ENCODE measurements at regions not wholly inside any gene's neighbourhood (a gene's known extent, or its start where the extent isn't known, plus 50 kb on each side); places are given as distances from the start of the nearest gene placed in this dataset.

DNA sequence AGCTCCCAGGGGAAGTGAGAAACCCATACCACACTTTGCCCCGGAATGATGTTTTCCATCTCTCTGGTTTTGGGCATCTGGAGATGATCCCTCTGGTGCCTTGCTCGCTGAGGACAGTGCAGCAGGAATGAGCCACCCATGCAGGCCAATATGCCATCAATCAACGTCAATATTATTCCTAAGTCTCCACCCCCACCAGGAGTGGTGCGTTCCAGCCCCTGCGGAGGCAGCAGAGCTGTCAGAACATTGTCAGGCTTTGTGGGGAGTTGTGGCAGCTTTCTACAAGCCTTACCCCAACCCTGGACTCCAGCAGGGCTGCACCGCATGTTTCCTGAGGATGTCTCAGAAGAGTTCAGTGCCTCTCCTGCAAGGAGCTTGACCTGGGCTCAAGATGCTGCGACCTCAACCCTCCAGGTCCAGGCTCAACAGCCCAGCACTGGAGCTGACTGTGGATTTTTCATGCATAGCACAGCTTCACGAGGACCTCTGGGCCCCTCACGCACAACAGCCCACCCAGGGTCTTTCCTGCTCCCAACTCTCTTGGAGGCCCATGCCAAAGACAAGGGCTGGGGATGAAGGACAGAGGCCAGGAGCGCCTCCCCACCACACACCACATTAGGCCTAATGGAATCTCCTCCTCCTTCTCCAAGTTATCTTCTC is 67.5 kb downstream of the PSMG1 start:
- Histone ChIP-seq H3K4me1 (replicated peaks) (no peaks in the 10 kb centered on the region), H3K27me3 (replicated peaks; ENCODE audit: insufficient read depth) (no peaks in the 10 kb centered on the region), H3K4me3 (no peak overlapping the region), H3K27ac (no peak overlapping the region), H3K9me3 (no peaks in the 10 kb centered on the region), H3K36me3 (no peaks in the 10 kb centered on the region)
- no peak for DNase-seq (ENCODE audit: low spot score)
- intact Hi-C loops (cut with DNase I) = no loop called here
- TF ChIP-seq POLR2A (IDR thresholded peaks at IDR 0.05) (no peak), POLR2AphosphoS5 (IDR thresholded peaks at IDR 0.05) (no peak)
- TF ChIP-seq, protein P1, sequence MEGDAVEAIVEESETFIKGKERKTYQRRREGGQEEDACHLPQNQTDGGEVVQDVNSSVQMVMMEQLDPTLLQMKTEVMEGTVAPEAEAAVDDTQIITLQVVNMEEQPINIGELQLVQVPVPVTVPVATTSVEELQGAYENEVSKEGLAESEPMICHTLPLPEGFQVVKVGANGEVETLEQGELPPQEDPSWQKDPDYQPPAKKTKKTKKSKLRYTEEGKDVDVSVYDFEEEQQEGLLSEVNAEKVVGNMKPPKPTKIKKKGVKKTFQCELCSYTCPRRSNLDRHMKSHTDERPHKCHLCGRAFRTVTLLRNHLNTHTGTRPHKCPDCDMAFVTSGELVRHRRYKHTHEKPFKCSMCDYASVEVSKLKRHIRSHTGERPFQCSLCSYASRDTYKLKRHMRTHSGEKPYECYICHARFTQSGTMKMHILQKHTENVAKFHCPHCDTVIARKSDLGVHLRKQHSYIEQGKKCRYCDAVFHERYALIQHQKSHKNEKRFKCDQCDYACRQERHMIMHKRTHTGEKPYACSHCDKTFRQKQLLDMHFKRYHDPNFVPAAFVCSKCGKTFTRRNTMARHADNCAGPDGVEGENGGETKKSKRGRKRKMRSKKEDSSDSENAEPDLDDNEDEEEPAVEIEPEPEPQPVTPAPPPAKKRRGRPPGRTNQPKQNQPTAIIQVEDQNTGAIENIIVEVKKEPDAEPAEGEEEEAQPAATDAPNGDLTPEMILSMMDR (IDR thresholded peaks at IDR 0.05) = no peak
- WGBS = 85% methylated on average over 10 of the region's 10 CpGs

DNA sequence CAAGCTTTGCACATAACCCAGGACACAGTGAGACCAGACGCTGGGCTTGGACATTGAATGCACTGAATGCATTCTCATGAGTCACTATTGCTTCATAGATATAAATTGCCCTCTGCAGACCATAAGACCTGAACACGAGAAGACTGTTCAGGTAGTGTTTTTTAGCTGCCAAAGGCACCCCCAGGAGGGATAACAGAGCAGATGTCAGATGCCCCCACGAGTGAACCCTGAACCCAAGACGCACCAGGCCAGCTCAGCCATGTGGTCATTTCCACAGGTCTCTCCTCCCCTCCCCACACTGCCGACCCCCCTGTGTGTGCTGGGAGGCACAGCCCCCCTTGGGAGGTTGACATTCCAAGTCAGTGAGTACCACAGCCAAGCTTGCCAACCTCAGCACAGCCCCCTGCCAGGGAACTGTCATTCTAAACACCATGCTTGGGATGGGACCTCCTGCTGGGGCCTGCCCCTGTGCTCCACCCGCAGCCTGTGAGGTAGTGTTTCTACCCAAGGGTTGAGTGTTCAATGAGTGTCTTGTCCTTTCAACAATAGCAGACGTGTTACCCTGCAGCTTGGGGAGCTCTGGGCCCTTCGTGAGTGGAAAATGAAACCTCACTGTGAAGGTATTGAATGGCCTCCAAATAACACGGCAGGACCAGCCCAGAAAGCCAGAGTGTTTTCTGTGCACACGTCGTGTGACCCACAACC is 68.2 kb downstream of the PSMG1 start:
- TF ChIP-seq POLR2A (IDR thresholded peaks at IDR 0.05) (no peak), POLR2AphosphoS5 (IDR thresholded peaks at IDR 0.05) (no peak)

DNA sequence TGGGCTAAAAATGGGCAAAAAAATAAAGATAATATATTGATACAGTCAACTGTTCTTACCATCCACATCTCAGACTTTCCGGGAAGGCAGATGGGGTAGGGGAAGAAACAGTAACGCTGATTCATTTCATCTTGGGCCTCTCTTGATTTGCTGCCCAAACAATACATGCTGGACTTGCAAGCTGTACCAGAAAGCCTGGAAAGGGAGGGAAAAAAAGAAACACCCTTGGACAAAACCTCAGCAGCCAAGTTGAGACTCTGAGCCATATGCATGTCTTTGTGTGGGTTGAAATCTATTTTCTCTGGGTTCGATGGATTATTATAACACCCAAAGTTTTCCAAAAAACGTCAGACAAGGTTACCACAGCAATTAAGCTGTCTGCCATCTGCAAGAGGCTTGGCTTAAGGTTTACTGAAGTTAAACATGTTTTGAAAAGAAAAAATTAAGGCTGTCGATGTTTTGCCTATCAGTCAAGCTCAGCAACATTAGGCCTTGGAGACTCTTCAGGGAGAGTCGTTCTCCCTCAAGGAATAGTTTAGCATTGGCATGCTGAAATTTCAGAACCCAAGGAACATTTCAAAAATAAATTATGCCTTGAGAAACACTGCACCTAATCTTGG is 71.2 kb downstream of the PSMG1 start:
- no peak overlapping the region for H3K27ac ChIP-seq
- intact Hi-C loops (cut with DNase I) = no loop called here

More for the DNA sequence above, 68.2 kb downstream of the PSMG1 start:
- no peak for DNase-seq (ENCODE audit: low spot score)
- Histone ChIP-seq H3K4me1 (replicated peaks) (no peaks in the 10 kb centered on the region), H3K36me3 (no peaks in the 10 kb centered on the region), H3K27me3 (replicated peaks; ENCODE audit: insufficient read depth) (no peaks in the 10 kb centered on the region), H3K27ac (no peak overlapping the region), H3K9me3 (no peaks in the 10 kb centered on the region), H3K4me3 (no peak overlapping the region)
- WGBS = 54% methylated on average over 11 of the region's 11 CpGs
- intact Hi-C loops (cut with DNase I) = no loop called here

DNA sequence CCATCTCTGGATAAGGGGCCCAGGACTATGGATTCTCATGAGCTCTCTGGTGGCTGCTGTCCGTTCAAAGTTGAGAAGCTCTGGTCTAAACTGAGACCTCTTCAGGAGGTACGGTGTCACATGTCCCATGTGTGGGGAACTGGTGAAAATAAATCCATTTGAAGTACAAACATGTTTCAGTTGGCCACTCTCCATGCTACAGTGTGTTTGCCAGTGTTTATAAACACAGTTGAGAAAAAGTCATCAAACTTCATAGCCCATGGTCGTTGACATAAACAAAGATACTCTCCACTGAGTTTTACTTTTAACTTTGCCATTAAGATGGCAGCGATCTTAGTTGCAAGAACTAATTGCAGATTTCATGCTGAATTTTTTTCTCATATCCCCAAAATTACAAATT is 72.8 kb downstream of the PSMG1 start:
- Histone ChIP-seq H3K4me1 (replicated peaks) (no peaks in the 10 kb centered on the region), H3K9me3 (no peaks in the 10 kb centered on the region), H3K27me3 (replicated peaks; ENCODE audit: insufficient read depth) (no peaks in the 10 kb centered on the region), H3K36me3 (no peaks in the 10 kb centered on the region), H3K4me3 (no peak overlapping the region), H3K27ac (no peak overlapping the region)
- DNase-seq (ENCODE audit: low spot score) = no peak
- intact Hi-C loops (cut with DNase I) = no loop called here
- WGBS = 67% methylated on average over 4 of the region's 4 CpGs
- TF ChIP-seq, protein P1 (IDR thresholded peaks at IDR 0.05) = no peak
- TF ChIP-seq POLR2A (IDR thresholded peaks at IDR 0.05) = no peak
- TF ChIP-seq POLR2AphosphoS5 (IDR thresholded peaks at IDR 0.05) = no peak

More for the DNA sequence above, 71.2 kb downstream of the PSMG1 start:
- no peaks in the 10 kb centered on the region for H3K36me3 ChIP-seq
- no peaks in the 10 kb centered on the region for H3K4me1 ChIP-seq (replicated peaks)
- H3K27me3 ChIP-seq (replicated peaks; ENCODE audit: insufficient read depth) = no peaks in the 10 kb centered on the region
- H3K4me3 ChIP-seq = no peak overlapping the region
- no peak for TF ChIP-seq POLR2AphosphoS5 (IDR thresholded peaks at IDR 0.05)
- TF ChIP-seq, protein P1 (IDR thresholded peaks at IDR 0.05) = no peak
- no peak for TF ChIP-seq POLR2A (IDR thresholded peaks at IDR 0.05)
- WGBS = 51% methylated on average over 6 of the region's 6 CpGs
- no peaks in the 10 kb centered on the region for H3K9me3 ChIP-seq
- no peak for DNase-seq (ENCODE audit: low spot score)

DNA sequence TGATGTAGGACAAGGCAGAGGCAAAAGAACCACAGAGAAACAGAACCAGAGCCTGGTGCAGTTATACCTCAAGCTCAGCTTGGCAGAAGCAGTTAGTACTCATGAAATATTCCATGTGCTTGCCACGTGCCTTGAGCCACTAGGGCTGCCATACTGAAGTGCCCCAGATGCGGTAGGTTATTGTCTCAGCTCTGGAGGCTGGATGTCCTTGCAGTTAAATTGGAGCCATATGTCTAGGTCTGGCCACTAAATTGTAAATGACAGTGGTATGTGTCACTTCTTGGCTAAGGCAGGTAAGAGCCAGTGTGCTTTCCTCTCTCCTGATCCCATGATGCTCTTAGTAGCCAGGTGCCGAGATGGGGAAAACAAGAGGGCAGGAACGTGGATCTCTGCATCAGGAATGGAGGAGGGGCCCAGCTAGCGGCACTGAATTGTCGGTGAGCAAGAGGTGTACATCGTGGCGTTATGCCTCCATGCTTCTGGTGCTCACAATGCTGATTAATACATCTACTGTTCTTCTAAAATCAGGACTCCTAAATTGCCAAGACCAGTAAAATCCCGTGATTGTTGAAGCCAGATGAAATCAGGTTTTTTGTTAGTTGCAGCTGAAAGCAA is 73.5 kb downstream of the PSMG1 start:
- no peak overlapping the region for H3K27ac ChIP-seq
- no peak for TF ChIP-seq POLR2A (IDR thresholded peaks at IDR 0.05)
- TF ChIP-seq POLR2AphosphoS5 (IDR thresholded peaks at IDR 0.05) = no peak
- TF ChIP-seq, protein P1 (IDR thresholded peaks at IDR 0.05) = no peak
- DNase-seq (ENCODE audit: low spot score) = no peak
- H3K4me1 ChIP-seq (replicated peaks) = no peaks in the 10 kb centered on the region
- H3K9me3 ChIP-seq = no peaks in the 10 kb centered on the region
- H3K36me3 ChIP-seq = no peaks in the 10 kb centered on the region
- H3K27me3 ChIP-seq (replicated peaks; ENCODE audit: insufficient read depth) = no peaks in the 10 kb centered on the region
- no peak overlapping the region for H3K4me3 ChIP-seq
- 93% methylated on average over 9 of the region's 9 CpGs for WGBS
- intact Hi-C loops (cut with DNase I) = no loop called here

Measured in prostate gland (tissue), 2 donors.